GM21528 (cell line): ENCODE measurements at regions not wholly inside any gene's neighbourhood (a gene's known extent, or its start where the extent isn't known, plus 50 kb on each side); places are given as distances from the start of the nearest gene placed in this dataset.

ENCODE experiments used
- ATAC-seq: cut with Tn5 transposase; IDR thresholded peaks from one replicate; pipeline ENCODE4 v1.9.1; 2021; ENCODE audit warnings: mild to moderate bottlenecking, moderate library complexity; ENCODE audit not compliant: unreplicated experiment, low FRiP score

DNA sequence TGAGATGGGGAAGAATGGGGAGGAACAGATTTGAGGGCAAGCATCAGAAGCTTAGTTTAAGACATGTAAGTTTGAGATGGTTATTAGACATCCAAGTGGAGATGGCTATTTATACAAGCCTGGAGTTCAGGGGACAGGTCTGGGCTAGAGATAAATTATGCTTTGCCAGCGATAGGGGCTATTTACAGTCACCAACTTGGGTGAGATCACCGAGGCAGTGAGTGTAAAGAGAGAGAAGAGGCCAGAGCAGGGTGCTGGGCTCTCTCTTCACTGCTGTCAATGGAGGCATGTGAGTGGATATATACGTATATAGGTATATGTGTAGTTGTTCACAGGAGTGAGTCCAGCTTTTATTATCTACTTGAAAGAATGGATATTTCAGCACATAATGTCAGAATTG lies 81.0 kb downstream of the QPCT start:
- ATAC-seq: no peak

DNA sequence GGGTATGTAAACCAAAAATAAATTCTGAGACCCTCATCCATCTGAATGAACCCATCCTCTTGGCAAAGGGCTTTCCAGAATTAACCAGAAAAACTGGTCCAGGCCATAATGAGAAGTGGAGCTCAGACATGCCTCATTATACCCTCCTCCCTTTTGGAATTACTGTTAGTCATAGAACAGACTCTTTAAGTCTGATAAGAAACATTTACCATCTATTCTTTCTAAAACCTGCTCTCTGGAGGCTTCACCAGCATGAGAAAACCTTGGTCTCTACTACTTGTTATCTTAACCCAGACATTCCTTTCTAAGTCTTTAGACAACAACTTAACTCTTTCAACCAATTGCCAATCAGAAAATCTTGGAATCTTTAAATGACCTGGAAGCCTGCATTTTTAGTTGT lies 82.8 kb downstream of the QPCT start:
- ATAC-seq: no peak

DNA sequence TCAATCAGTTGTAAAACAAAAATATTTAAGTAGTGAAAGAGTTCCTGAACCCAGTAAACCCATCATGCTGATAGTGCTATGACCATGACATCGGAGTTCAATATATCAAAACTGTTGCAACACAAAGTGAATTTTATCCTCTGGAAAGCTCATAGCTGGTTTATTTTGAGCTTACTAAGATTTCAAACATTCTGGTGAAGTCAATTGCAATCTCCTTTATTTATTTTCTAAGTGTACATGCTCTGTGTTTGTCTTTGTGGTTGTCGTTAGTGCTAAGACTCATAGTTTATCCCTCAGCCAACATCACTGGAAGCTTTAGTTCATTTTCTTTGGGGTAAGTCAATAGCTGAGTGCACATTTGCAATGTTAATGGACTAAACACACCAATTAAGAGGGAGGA lies 91.9 kb downstream of the QPCT start:
- no peak for ATAC-seq

DNA sequence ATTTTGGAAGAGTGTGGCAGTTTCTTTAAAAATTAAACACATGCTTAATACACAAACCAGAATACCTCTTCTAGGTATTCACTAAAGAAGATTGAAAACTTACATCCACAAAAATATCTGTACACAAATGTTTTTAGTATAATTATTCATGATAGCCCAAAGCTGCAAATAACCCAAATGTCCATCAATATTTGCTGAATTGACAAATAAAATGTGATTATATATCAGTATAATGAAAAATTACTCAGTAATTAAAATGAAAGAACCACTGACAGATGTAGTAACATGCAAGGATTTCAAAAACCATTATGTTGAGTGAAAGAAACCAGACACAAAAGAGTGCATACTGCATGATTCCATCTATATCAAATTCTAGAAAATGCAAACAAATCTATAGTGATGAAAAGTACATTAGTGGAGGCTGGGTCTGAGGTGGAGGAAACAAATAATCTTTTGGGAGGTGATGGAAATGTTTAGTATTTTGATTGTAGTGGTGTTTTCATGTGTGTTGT lies 94.8 kb downstream of the QPCT start:
- no peak for ATAC-seq

DNA sequence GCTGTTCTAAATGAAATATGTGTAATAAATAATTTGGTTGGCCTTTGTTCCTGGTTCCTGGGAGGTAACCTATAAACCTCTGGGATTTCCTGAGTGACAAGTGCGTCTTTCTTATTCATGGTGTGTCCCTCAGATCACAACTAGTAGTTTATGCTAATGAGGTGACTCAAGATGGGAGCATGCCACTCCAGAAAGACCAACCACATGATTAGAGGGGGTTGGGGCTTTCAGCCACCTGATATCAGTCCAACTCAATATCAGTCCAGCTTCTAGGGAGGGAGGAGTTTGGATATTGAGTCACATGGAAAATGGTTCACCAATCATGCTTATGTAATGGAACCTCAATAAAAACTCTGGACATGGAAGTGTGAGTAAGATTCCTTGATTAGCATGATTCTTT lies 96.6 kb downstream of the QPCT start:
- ATAC-seq: no peak

DNA sequence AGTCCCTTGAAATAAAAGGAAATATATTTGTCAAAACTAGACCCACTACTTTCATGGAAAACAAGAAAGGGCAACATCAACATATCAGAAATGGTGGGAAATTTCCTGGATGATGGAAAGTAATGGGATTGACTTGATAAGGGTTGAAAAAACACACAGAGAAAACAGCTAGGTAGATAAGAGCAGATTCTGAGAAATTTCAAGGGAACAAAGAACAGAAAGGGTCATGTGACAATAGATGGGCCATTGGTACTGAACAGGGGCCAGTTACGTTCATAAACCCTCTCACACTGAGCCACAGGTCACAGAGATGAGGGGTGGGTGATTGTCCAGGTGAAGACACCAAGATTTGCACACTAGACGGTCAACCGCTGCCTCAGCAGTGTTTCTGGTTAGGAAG lies 98.7 kb downstream of the QPCT start:
- no peak for ATAC-seq

DNA sequence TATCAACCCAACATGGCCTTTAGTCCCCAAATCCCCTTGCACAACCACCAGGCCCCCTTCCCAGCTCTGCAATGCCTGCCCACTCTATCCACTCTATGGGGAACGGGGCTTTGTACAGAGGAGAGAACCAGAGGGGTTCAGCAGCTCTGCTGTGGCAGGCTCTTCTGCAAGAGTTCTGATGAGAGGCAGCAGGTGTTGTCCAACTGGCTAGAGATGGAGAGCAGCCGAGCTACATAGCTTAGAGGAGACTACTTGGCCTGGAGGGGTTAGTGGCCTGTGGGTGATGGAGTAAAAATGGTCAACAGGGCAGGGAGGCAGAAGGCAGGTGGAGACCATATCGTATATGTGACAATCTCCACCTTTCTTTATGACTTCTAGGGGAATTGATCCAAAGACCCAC lies 103.0 kb downstream of the QPCT start:
- ATAC-seq: no peak

DNA sequence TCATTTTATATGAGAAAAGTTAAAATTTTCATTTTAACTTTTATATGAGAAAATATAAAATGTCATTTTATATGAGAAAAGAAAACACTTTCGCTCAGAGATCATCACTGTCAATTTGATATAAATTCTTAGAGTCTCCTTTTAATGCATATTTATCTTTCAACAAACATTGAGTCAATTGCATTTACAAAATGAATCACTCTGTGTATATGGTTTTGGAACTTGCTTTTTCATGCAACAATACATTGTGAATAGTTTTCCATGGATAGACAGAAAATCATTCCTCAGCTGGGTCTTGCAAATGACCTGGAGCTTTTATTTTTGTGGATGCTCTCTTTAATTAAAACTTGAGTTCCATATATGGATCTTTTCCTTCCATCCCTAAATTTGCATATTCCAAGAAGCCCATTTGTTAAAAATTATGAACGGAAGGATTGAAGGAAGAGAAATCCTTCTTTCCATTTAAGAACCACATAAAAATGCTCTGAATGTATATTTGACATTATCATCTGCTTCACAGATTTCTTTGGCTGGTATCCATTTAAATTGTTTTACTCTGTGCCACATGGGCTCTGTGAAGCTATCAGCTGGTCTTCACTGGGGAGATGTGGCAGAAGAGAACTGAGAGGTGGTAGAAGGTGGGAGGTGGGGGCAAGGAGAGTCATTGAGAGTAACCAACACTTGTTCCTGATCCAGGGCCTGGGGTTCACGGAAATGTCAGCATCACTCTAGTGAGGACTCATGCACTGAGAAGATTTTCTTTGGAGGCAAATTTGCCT lies 104.1 kb downstream of the QPCT start:
- ATAC-seq: no peak

DNA sequence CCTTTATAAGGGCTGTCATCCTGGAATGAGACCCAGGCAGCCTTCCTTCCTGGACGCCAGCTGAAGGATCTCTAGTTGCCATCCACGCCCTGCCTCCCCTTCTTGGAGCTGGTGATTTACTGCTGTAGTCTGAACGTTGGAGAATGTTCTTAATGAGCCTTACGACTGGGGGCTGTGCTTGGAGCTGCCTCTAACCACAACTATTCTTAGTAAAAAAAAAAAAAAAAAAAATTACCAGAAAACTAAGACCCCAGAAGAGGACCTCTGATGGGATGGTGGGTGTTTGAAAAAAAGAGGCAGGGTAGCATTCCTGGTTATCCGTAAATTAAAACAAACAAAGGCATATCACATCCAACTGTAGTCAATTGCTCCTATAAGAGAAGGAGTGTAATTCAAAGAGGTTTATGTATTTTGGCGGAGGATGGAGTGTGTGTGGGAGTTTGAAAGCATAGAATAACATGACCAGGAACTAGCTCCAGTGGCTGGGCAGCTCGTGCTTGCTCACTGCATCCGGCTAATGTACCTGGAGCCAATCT lies 105.4 kb downstream of the QPCT start:
- ATAC-seq: no peak

DNA sequence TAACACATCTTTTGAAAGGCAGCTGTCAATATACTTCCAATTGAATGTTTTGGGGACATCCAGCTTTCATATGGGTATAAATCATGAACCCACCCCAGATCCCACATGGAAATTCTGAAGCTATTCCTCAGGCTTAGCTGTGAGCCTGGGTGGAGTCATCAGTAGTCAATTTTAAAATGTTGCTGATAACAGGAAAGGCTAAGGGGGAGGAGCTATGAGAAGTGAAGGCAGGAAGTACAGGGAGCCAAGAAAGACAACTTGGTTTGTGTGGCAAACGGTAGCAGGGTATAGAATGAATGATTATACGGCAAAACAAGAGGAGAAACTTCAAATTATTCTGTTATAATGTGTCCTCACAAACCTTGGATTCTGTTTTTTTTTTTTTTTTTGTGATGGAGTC lies 108.6 kb downstream of the QPCT start:
- no peak for ATAC-seq

DNA sequence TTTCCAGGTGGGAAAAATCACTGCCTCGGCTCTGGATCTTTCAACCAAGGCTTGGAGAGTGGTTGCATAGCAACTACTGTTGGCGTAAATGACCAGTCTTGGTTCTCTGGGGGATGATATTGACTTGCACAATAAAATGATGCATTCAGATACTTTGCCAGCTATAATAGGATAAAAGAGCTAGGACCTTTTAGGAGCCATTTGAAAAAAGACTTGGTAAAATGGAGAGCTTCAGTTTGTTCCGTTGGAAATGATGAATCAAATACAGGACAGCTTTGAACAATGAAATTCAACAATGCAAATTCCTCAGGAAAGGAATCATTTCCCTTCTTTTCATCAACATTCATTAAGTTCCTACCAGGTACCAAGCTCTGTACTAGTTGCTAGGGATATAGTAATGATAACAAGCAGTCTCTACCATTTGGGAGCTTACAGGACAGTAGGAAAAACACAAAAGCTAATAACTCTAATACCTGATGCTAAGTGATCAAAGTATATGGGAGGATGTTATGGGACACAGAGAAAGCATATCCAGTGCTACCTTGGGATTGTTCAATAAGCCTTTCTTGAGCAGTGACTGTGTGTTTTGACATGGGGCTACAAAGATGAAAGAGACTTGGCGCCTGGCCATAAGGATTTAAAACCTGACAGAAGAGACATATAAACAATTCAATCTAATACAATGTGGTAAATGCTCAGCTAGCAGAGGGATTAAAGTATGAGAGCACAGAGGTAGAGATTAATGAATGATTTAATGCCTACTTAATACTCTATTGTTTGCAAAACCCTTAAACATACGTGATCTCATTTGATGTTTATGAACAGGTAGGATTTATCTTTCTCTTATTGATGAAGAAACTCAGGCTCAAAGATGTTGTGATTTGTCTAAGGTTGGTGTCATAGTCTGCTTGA lies 110.7 kb downstream of the QPCT start:
- ATAC-seq: no peak

DNA sequence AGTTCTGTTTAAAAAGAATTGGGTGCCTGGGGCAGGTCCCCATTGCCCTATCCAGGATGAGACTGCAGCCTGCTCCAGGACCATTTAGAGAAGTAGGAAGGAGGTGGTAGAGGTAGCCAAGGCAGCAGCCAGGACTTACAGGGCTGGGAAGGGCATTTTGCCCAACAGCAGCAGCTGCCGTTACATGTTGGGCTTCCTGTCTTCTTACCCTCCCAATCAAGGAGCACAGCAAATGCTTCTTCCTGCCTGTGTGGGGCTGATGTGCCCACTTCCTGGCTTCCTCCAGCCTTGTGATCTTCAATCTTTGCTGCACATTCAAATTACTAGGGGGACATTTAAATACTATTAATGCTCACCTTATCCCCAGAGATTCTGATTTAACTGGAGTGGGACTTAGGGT lies 112.0 kb downstream of the QPCT start:
- ATAC-seq: no peak

DNA sequence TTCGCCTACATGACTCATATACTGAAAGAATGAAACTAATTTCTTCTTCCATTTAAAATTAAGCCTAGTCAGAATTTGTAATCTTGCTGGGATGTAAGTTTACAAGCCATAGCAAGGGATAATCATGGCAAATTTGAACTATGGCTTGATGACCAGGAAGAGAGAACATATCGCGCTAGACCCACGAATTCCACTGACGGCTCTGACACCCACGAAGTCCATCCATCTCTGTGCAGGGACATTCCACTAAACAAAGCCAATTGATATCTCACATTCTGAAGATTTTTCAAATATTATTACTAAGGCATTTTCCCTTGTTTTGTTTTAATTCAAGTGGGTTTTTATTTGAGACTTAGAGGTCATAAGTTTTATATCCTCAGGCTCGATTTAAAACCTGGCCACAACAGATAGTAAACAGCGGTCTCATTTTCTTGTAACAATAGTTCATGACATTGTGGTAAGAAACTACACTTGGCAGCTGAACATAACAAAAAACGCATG lies 113.0 kb downstream of the QPCT start:
- no peak for ATAC-seq

DNA sequence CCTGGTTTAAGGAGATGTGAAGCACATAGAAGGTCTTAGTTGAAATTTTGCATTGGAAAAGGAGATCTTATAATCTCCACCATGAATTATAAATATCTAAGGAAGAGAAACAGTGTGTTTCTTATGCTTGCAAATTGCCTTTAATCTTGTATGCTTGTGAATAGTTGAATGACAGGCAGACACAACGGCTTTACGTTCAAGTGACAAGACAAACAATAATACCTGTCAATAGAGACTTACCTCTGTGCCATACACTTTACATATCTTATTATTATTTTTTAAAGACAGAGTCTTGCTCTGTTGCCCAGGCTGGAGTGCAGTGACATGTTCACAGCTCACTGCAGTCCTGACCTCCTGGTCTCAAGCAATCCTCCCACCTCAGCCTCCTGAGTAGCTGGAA lies 113.7 kb downstream of the QPCT start:
- no peak for ATAC-seq

DNA sequence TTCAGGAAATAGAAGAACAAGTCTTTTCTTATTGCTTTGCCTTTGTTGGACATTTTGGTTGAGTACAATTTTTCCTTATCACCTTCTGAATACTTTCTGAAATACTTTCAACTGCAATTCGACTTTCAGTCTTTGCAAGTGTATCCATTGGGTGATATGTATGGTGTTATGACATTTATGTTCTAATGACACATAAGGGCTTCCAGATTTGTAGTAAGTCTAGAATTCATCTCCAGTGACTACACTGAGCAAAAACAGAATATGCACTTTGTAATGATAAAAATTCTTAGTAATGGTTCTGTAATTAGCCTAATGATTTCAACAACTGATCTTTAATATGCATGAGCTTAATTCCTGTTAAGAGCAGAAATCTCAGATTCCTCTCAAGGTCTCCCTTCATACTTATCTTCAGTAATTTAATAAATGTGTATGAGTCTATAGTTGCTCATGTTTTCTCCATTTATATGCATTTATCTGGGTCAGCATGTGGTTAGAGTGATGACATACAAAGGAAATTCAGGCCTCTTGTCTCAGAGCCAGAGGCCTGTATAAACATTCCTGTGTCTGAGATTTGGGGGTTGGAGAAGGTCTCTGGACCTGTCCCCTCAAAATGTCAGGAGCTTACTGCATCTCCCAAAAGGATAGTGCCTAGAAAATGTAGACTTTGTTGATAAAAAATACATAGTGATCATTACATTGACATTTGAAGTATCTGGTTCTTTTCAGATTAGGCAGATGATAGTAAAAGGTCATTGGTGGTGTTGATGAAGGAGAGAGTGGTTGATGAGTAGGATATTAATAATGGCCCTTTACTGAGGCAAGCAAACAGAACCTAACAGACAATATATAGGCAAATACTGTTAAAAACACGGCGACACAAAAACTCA lies 114.9 kb downstream of the QPCT start:
- ATAC-seq: no peak

DNA sequence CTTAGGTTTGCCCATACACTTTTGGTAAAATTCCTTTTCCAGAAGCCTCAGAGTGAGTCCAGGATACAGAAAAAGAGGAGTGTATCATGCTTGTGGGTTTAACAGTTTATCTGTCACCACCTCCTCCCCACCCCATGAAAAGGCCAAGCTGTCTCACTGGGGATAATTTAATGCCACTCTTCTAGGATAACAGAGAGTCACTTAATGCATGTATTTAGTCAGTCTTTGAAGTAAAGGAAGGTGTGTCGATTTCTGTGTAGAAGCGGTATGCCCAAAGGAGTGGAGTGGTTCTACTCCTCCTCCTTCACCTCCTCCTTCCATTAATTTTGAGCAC lies 116.4 kb downstream of the QPCT start:
- no peak for ATAC-seq

DNA sequence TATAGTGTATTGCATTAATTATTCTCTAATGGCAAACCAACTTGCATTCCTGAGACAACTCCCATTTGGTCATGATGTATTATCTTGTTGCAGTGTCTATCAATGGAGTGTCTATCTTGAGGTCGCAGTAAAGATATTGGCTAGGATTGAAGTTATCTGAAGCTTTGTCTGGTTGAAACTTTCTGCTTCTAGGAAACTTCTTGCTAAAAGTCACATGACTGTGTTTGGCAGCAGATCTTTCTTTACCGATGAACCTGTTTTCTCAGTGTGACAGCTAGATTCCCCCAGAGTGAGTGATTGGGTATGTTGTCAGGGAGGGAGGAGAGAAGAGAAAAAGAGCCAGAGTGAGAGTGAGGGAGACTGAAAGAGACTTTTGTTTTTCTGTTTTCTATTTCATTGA lies 119.6 kb downstream of the QPCT start:
- ATAC-seq: no peak

DNA sequence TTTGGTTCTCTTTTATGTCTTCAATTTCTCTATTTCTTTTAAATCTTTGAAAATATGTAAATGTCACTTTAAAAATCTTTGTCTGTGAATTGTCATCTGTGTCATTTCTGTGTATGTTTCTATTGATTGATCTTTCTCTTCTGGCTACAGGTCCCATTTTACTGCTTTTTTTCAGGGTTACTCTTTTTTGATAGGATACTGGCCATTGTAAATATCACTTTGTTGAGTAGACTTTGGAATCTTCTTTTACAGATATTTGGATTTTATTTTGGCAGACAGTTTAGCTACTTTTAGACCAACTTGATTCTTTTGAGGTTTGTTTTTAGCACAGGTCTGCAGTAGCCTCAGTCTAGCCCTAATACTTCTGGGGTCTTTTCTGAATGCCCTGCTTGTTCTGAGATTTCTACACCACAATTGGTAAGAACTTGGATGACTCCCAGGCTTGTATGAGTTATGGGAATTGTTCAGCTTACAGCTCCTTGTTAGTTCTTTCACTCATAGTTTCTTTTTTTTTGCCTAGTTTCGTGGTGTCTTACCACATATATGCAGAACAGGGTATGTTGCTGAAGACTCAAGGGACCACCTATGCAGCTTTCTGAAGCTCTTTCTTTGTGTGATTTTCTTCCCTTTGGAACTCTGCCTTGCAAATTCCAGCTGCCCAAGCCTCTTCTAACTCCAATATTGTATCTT lies 122.2 kb downstream of the QPCT start:
- ATAC-seq: no peak

DNA sequence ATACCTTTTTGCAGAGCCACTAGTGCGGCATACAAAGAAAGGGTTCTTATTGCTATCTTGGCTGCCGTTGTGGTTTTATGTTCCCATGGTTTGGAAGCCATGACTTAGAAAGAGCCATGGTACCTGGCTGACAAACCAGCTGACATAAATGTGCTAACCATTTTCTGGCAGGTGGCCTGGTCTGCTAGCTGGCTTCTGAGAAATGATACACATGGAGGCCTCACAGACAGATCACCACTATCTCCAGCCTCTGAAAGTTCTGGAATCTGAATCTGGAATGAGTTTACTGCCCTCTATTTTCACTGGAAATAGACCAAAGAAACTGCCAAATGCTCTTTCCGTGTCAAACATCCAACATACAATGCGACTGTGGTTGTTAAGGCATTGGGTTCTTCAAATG lies 123.7 kb downstream of the QPCT start:
- no peak for ATAC-seq

DNA sequence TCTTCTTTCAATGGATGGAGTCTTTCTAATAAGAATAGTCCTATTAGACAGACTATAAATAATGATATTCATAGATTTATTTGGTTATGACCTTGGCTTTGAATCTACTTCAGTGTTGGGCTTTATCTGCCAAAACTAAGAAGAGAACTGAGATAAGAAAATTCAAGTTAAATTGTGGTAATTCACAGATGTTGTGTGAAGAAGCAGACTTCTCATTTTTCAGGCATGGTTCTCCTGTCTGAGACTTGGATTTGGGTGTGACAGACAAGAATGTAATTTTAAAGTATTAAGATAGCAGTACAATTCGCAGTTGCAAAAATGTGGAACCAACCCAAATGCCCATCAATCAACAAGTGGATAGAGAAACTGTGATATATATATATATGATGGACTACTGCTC lies 124.7 kb downstream of the QPCT start:
- ATAC-seq: no peak
